ENCODE measurements at regions not wholly inside any gene's neighbourhood (a gene's known extent, or its start where the extent isn't known, plus 50 kb on each side); places are given as distances from the start of the nearest gene placed in this dataset.

GRCh38 chr10:109487691-109488090 lies 435.6 kb downstream of the XPNPEP1 start:
- no peak for DNase-seq (ENCODE audit: low read depth)

GRCh38 chr10:109480836-109481235 lies 442.5 kb downstream of the XPNPEP1 start:
- DNase-seq (ENCODE audit: low read depth): no peak

- no peak for DNase-seq (ENCODE audit: low read depth)
Observed at GRCh38 chr10:109475711-109476421, 447.4 kb downstream of the XPNPEP1 start.

GRCh38 chr10:109474812-109475211 lies 448.5 kb downstream of the XPNPEP1 start:
- DNase-seq (ENCODE audit: low read depth): no peak

GRCh38 chr10:109474261-109474660 lies 449.1 kb downstream of the XPNPEP1 start:
- no peak for DNase-seq (ENCODE audit: low read depth)

DNA sequence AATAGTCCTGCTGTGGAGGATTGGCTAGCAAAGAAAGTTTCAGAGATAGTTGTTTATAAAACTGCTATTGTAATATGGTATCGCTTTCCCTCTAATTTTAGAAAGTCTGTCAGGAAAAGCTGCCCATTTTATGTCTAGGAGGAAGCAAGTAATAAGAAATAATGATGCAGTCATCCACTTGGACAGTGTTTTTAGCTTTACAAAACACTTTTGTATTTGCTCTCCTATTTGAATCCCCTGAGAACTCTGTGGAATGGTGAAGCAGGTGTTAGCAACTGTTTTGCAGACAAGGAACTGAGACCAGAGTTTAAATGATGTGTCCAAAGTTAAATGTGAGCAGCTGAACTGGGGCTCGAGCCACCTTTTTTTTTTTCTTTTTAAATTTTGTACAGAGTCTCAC lies 455.8 kb downstream of the XPNPEP1 start:
- no peak for DNase-seq (ENCODE audit: low read depth)

- DNase-seq (ENCODE audit: low read depth): no peak
Observed at GRCh38 chr10:109464949-109465348, 458.4 kb downstream of the XPNPEP1 start.

- DNase-seq (ENCODE audit: low read depth): no peak
Observed at GRCh38 chr10:109457302-109457638, 466.0 kb downstream of the XPNPEP1 start.

- DNase-seq (ENCODE audit: low read depth): no peak
Observed at GRCh38 chr10:109456566-109457301, 466.6 kb downstream of the XPNPEP1 start.

DNA sequence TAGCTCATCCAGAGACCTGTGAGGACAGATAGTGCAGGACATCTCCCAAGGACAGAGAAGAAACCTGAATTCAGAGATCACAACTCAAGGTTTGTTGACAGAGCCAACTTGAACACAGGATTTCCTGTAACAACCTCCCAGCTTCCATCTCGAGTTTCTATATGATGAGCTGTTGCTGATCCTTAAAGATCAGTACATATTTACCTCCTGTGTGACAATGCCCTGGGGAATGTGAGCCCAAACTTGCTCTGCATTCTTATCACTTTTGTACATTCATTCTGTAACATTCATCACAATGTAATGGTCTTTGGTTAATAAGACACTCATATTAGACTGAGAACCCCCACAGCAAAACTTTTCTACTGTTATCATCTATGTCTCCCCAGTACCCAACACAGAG lies 468.6 kb downstream of the XPNPEP1 start:
- DNase-seq (ENCODE audit: low read depth): no peak

- no peak for DNase-seq (ENCODE audit: low read depth)
Observed at GRCh38 chr10:109451879-109452278, 471.4 kb downstream of the XPNPEP1 start.

GRCh38 chr10:109450702-109451101 lies 472.6 kb downstream of the XPNPEP1 start:
- no peak for DNase-seq (ENCODE audit: low read depth)

DNA sequence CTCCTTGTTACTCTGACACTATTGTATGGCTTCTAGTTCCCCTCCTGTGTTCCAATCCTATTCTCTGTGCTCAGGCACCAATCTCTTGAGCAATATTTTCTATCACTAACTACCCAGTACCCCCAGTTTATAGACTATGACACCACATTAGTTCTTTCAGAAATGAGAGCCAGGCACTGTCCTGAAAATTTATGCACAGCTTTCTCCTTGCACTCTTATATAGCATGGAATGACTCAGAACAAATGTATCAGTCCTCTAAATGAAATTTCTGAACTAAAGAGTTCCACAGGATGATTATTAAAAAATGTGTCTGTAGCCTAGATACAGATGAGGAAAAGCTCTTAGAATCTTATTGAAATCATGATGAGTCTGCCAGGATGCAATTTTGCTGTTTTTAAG lies 489.9 kb downstream of the XPNPEP1 start:
- no peak for DNase-seq (ENCODE audit: low read depth)

- no peak for DNase-seq (ENCODE audit: low read depth)
Observed at GRCh38 chr10:109432281-109432680, 491.0 kb downstream of the XPNPEP1 start.

- no peak for DNase-seq (ENCODE audit: low read depth)
Observed at GRCh38 chr10:109430799-109431198, 492.5 kb downstream of the XPNPEP1 start.

- DNase-seq (ENCODE audit: low read depth): no peak
Observed at GRCh38 chr10:109430043-109430760, 493.1 kb downstream of the XPNPEP1 start.

GRCh38 chr10:109428775-109429491 lies 494.4 kb downstream of the XPNPEP1 start:
- no peak for DNase-seq (ENCODE audit: low read depth)

DNA sequence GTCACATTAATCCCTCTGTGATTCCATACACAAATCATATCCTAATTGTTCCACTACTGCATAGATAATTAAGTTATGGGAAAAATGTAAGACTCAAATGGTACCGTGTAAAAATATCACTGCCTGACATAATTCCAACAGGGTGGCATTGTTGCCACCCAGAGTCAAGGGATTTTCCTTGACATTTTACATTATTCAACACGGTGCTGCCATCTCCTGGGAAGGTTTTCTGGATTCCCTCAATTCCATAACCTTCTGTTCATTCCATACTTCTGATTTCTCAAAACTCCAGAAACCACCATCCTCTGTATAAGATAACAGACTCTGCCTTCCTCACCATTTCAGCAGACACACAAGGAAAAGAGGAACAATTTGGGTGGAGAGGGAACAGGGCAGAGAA lies 495.9 kb downstream of the XPNPEP1 start:
- DNase-seq (ENCODE audit: low read depth): no peak

GRCh38 chr10:109426987-109427386 lies 496.3 kb downstream of the XPNPEP1 start:
- DNase-seq (ENCODE audit: low read depth): no peak

DNA sequence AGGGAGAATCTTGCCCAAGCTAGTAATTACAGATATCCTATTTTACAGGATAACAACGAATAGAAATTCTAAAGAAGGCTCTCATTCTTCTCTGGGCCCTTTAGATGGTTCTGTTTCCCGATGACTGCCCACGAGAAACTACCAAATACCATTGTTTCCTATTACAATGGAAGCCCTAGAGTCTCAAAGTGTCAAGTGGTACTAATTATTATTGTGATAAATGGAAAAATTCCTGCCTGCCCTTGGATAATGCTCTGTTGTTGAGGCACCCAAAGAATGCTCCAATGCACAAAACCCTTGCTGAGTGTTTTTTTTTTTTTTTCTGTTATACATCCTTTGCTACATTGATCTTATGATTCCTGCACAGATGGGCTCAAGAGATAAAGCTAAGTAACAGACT lies 504.5 kb downstream of the XPNPEP1 start:
- DNase-seq (ENCODE audit: low read depth): no peak

DNA sequence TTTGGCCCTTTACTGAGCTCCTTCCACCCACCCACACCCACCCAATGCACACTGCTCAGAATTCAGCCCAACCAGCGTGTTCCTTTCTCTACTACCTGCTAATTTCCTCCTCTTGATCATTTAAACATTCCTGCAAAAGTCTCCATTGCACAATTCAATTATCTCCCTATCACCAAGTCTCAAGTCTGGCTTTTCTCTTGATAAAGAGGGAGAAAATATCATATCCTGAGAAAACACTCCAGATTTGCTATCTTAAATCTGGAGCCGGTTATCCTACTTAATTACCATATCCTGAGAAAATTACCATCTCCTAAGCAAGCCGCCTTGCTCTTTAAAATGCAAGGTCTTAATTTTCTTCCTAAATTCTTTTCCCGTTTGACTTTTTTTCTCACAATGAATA lies 505.5 kb downstream of the XPNPEP1 start:
- DNase-seq (ENCODE audit: low read depth): no peak

DNA sequence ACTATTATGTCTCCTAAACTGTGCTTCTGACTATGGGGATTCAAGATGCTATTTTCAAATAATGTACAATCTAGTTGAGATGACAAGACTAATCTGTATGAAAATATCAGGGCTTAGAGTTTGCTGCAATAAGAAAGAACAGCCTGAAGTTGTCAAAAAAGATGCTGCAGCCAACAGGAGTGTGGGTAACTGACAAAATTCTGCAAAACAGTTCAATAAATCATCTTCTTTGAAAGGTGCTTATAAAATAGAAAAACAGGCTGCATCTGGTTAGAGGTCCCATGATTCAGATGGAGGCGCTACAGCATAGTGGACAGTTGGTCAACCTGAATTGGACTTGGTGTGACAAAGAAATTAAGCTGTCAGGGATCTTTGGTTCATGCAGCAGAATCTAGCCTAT lies 511.0 kb downstream of the XPNPEP1 start:
- no peak for DNase-seq (ENCODE audit: low read depth)

- no peak for DNase-seq (ENCODE audit: low read depth)
Observed at GRCh38 chr10:109411917-109412316, 511.4 kb downstream of the XPNPEP1 start.
